ENCODE measurements at regions not wholly inside any gene's neighbourhood (a gene's known extent, or its start where the extent isn't known, plus 50 kb on each side); places are given as distances from the start of the nearest gene placed in this dataset.

DNA sequence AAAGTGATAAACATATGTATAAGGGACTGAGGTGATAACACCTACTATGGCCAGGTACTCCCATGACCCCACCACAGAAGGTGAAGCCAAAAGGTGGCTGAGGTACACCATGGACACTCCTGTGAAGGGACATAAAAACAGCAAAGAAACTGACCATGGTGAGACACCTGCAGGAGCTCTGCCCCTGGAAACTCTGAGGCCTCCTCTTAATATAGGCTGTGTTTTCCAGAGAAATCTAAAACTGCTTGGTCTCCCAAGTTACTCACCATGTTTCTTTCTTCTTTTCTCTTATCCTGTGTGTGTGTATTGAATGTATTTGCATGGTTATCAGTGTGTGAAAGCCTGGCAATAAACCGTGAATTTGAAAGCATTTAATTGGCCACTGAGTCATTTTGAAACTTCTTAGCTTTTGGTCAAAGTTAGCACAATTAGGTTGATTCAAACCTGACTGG is 739.3 kb upstream of the GCFC2 start:
- TF ChIP-seq POLR2A (IDR thresholded peaks at IDR 0.05): no peak
- no peak for TF ChIP-seq CTCF (IDR thresholded peaks at IDR 0.05)
- no peak for TF ChIP-seq POLR2AphosphoS5 (IDR thresholded peaks at IDR 0.05)
- WGBS: 45% methylated on average over 1 of the region's 1 CpG
- DNase-seq (ENCODE audit: low spot score): no peak
- Histone ChIP-seq H3K9me3 (no peaks in the 10 kb centered on the region), H3K27me3 (replicated peaks; ENCODE audit: insufficient read depth) (no peaks in the 10 kb centered on the region), H3K4me3 (no peak overlapping the region), H3K4me1 (replicated peaks) (no peaks in the 10 kb centered on the region), H3K27ac (no peak overlapping the region), H3K36me3 (no peaks in the 10 kb centered on the region)
- intact Hi-C loops (cut with DNase I): no loop called here

- no peaks in the 10 kb centered on the region for H3K36me3 ChIP-seq
- no peak overlapping the region for H3K27ac ChIP-seq
- no peaks in the 10 kb centered on the region for H3K27me3 ChIP-seq (replicated peaks; ENCODE audit: insufficient read depth)
- DNase-seq (ENCODE audit: low spot score): no peak
- TF ChIP-seq POLR2A (IDR thresholded peaks at IDR 0.05) (no peak), CTCF (IDR thresholded peaks at IDR 0.05) (no peak), POLR2AphosphoS5 (IDR thresholded peaks at IDR 0.05) (no peak)
- no peak overlapping the region for H3K4me3 ChIP-seq
- intact Hi-C loops (cut with DNase I): no loop called here
- WGBS: 88% methylated on average over 1 of the region's 1 CpG
- H3K4me1 ChIP-seq (replicated peaks): no peaks in the 10 kb centered on the region
- H3K9me3 ChIP-seq: no peaks in the 10 kb centered on the region
These were observed 738.2 kb upstream of the GCFC2 start for GRCh38 chr2:76448956-76449355.

DNA sequence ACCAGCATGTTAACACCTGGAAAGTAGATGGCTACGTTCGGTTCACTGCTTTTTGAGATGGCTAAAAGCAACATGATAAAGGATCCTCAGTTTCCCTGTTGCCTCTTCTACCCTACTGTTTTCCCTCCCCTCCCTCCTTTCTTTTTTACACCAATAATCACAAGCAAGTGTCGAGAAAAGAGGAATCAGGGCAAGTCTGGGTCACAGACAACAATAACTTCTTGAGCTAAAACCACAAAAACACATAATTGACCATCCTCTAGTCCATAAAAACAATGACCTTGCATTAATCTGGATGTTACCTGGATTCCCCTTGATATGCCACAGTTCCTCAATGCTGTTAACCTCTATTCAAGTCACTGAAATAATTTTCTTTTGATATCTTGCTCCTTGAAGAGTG is 736.6 kb upstream of the GCFC2 start:
- no peaks in the 10 kb centered on the region for H3K27me3 ChIP-seq (replicated peaks; ENCODE audit: insufficient read depth)
- intact Hi-C loops (cut with DNase I): no loop called here
- 81% methylated on average over 3 of the region's 3 CpGs for WGBS

DNA sequence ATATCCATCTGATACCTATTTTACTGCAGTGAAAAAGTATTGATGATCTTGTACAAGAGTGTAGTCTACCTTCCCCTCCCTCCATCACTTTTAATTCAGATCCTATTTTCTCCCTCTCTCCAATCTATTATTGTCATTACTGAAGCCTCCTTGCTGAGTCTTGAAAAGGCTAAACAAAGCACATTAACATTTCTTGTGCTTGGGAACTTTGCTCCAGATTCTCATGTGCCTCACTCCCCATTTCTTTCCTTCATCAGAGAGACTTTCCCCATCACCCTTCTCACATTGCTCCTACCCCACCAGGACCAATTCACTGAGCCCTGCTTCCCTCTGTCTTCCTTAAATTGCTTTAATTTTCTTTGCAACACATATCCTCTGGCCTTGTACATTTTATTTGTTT is 736.2 kb upstream of the GCFC2 start:
- no peak for DNase-seq (ENCODE audit: low spot score)
- Histone ChIP-seq H3K9me3 (no peaks in the 10 kb centered on the region), H3K4me3 (no peak overlapping the region), H3K27me3 (replicated peaks; ENCODE audit: insufficient read depth) (no peaks in the 10 kb centered on the region), H3K4me1 (replicated peaks) (no peaks in the 10 kb centered on the region), H3K36me3 (no peaks in the 10 kb centered on the region), H3K27ac (no peak overlapping the region)
- TF ChIP-seq POLR2A (IDR thresholded peaks at IDR 0.05) (no peak), CTCF (IDR thresholded peaks at IDR 0.05) (no peak), POLR2AphosphoS5 (IDR thresholded peaks at IDR 0.05) (no peak)
- intact Hi-C loops (cut with DNase I): no loop called here

More for the DNA sequence above, 736.6 kb upstream of the GCFC2 start:
- TF ChIP-seq CTCF (IDR thresholded peaks at IDR 0.05): no peak
- TF ChIP-seq POLR2AphosphoS5 (IDR thresholded peaks at IDR 0.05): no peak
- no peak for TF ChIP-seq POLR2A (IDR thresholded peaks at IDR 0.05)
- H3K36me3 ChIP-seq: no peaks in the 10 kb centered on the region
- no peaks in the 10 kb centered on the region for H3K4me1 ChIP-seq (replicated peaks)
- DNase-seq (ENCODE audit: low spot score): no peak
- H3K27ac ChIP-seq: no peak overlapping the region
- no peaks in the 10 kb centered on the region for H3K9me3 ChIP-seq
- no peak overlapping the region for H3K4me3 ChIP-seq

GRCh38 chr2:76445880-76446279 is 735.2 kb upstream of the GCFC2 start:
- TF ChIP-seq POLR2AphosphoS5 (IDR thresholded peaks at IDR 0.05) (no peak), CTCF (IDR thresholded peaks at IDR 0.05) (no peak)
- no peaks in the 10 kb centered on the region for H3K9me3 ChIP-seq
- no peaks in the 10 kb centered on the region for H3K4me1 ChIP-seq (replicated peaks)
- H3K27ac ChIP-seq: no peak overlapping the region
- H3K27me3 ChIP-seq (replicated peaks; ENCODE audit: insufficient read depth): no peaks in the 10 kb centered on the region
- H3K4me3 ChIP-seq: no peak overlapping the region
- intact Hi-C loops (cut with DNase I): no loop called here
- 85% methylated on average over 3 of the region's 3 CpGs for WGBS
- H3K36me3 ChIP-seq: no peaks in the 10 kb centered on the region
- DNase-seq (ENCODE audit: low spot score): no peak
